GM12875 (cell line): ENCODE measurements at regions not wholly inside any gene's neighbourhood (a gene's known extent, or its start where the extent isn't known, plus 50 kb on each side); places are given as distances from the start of the nearest gene placed in this dataset.

Source experiments
- H3K4me3 ChIP-seq: one replicate; pipeline ENCODE4 v1.5.1; 2011; ENCODE audit warnings: low read depth, low read length, control low read depth
- TF ChIP-seq, protein P1 (sequence below): IDR thresholded peaks from 2 replicates; pipeline ENCODE4 v1.5.1; 2011; ENCODE audit warnings: low read depth, mild to moderate bottlenecking, control low read depth, inconsistent platforms, low read length, moderate library complexity, borderline replicate concordance; ENCODE audit not compliant: insufficient read depth

DNA sequence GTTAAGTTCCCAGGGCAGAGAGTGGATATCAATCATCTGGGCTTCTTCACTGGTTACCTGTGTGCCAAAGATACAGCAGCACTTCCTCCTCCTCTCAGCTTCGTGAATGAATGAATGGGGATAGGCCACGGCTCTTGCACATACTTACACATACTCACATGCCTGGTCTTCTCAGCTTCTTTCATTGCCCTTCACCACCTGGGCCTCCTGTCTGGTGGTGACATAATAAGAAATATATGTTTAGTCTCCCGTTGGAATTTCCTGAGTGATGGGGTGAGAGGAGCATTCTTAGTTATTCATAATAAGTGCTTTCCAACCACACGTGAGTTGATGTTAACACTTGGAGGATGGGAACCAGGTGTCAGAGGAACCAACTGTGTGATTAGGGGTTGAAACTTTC, 268.1 kb upstream of the RMST start:
- TF ChIP-seq, protein P1, sequence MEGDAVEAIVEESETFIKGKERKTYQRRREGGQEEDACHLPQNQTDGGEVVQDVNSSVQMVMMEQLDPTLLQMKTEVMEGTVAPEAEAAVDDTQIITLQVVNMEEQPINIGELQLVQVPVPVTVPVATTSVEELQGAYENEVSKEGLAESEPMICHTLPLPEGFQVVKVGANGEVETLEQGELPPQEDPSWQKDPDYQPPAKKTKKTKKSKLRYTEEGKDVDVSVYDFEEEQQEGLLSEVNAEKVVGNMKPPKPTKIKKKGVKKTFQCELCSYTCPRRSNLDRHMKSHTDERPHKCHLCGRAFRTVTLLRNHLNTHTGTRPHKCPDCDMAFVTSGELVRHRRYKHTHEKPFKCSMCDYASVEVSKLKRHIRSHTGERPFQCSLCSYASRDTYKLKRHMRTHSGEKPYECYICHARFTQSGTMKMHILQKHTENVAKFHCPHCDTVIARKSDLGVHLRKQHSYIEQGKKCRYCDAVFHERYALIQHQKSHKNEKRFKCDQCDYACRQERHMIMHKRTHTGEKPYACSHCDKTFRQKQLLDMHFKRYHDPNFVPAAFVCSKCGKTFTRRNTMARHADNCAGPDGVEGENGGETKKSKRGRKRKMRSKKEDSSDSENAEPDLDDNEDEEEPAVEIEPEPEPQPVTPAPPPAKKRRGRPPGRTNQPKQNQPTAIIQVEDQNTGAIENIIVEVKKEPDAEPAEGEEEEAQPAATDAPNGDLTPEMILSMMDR = no peak
- no peak overlapping the region for H3K4me3 ChIP-seq

DNA sequence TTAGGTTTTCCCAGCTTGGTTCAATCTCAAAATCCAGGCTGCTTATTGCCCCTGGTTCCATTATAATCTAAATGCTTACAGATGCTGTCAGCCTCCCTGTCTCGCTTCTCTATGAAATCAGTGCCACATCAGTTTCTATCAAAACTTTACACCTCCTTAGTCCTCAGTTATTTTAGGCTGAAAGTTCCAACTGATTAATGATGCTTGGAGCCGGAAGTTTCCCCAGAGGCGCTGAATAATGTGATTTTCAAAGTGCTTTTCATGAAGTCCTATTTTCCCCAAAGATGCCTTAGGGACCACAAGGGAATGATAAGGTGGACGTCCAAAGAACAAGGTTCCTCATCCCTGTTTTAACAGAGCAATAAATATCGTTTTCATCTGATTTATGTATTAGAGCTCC, 262.4 kb upstream of the RMST start:
- TF ChIP-seq, protein P1 = no peak

DNA sequence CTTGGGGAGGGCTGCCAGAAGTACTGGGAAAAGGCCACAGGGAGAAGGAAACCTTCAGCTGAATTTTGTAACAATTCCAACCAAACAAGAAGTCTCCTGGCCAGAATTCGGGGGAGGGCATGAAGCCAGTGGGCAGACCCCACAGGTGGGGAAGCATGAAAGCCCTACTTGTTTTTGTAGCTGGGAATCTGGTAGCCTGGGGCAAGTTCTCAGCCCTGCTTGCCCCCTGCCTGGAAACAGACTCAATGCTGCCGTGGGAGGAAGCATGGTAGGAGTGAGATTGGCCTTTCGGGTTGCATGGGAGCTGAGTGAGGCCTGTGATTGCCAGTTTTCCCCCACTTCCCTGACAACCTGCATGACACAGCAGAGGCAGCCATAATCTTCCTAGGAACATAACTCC, 259.2 kb upstream of the RMST start:
- no peak overlapping the region for H3K4me3 ChIP-seq
- TF ChIP-seq, protein P1 = no peak

More for the DNA sequence above, 262.4 kb upstream of the RMST start:
- no peak overlapping the region for H3K4me3 ChIP-seq

DNA sequence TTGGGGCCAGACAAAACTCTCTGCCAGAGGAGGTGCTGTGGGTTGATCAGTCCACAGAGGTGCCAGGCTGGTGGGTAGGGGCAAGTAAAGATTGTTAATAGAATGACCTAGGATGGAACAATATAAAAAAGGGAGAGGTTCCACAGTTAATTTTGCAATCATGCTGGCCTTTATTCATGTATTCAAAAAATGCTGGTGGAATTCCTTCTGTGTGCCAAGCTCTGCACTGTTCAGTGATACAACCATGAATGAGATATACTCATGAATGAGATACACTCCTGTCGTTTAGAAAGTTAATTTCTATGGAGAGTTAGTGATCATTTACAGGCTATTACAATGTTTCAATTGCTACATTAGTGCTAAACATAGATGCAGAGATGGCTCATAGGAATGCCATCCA, 252.6 kb upstream of the RMST start:
- no peak overlapping the region for H3K4me3 ChIP-seq
- TF ChIP-seq, protein P1 = no peak

DNA sequence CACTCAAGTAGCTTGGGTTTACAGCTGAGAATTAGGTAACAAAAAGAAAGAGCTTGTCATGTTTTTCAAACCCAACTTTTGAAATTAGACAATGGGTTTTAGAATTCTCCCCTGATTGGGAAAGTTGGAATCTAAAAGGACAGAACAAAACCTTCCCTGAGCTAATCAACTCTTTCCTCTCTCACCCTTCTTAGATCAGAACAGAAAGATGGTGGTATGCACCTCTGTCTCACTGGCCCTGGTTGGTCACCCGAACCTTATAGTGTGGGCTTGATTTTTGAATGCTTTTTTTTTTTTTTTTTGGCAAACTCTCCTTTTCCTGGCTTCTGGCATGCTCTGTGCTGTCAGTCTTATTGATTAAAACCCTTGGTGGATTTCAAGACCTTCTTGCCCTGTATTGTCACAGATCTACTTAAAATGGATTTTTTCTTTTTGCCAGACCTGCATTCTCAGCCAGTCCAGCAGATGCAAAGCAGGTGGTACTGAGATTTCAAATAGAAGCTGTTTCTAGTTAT, 251.1 kb upstream of the RMST start:
- TF ChIP-seq, protein P1 = no peak
- H3K4me3 ChIP-seq = no peak overlapping the region

DNA sequence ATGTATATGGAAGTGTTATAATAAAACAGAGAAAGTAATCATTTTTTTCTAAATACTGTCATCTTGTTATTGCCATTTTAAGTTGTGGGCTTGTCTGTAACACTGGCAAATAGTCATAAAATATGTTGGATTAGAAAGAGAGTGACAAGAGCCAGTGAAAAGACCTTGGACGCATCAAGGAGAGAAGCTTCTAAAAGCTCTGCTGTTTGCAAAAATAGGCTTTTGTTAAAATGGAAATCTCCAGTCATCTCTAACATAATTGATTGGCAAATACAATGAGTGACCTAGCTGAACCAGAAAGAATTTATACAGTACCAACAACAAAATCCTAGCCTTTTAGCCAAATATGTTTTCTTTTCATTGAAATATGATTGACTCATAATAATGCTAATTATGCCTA, 245.8 kb upstream of the RMST start:
- TF ChIP-seq, protein P1 = no peak

DNA sequence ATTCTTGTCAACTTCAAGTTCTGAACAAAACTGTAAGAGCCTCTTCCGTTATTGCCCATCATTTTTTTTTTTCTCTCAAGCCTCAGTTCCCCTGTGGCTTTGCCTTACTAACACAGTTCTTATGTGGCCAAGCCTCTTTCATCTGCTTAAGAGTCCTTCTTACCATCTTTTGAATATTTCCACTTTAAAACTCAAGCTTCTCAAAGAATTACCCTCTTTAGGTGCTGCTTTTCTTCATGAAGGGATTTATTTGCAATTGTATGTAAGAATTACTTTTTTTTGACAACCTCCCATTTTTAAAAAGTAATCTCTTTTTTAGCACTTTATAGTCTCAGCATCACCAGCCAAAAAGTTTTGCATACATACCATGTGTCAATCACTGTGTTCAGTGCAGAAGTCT, 240.2 kb upstream of the RMST start:
- no peak overlapping the region for H3K4me3 ChIP-seq
- TF ChIP-seq, protein P1 = no peak

More for the DNA sequence above, 245.8 kb upstream of the RMST start:
- no peak overlapping the region for H3K4me3 ChIP-seq
